ENCODE measurements at regions not wholly inside any gene's neighbourhood (a gene's known extent, or its start where the extent isn't known, plus 50 kb on each side); places are given as distances from the start of the nearest gene placed in this dataset.

DNA sequence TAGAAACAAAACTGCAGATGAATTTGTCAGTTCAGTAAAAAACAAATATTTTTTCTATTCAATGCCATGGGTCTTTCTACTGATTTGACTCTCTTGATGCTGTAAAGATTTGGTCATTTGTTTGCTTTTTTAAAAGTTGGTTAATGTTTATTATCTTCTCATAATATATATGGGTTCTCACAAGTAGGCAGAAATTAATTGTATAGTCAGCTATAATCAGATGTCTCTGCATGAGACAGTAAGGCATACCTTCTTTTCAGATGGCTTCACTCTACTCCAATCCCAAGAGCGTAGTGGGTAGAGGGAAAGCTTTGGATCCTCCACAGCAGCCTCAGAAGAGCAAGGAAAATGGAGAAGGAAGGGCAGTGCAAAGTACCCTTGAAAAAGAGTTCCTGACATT is 1202.9 kb upstream of the CELF4 start:
- no peaks in the 10 kb centered on the region for H3K36me3 ChIP-seq
- no peaks in the 10 kb centered on the region for H3F3A ChIP-seq (ENCODE audit: low read depth)
- Mint-ChIP-seq H3K4me3 (no peak overlapping the region), H3K27ac (no peak overlapping the region), H3K36me3 (peaks cover 2% of the 10 kb centered on the region), H3K9me3 (peaks cover 8% of the 10 kb centered on the region), H3K27me3 (ENCODE audit: insufficient read depth, low read depth) (no peaks in the 10 kb centered on the region), H3K4me1 (no peaks in the 10 kb centered on the region)
- no peak overlapping the region for H3K4me2 ChIP-seq
- no peaks in the 10 kb centered on the region for H3K79me2 ChIP-seq (ENCODE audit: low read depth)
- H3K9me3 ChIP-seq (ENCODE audit: low read depth): no peaks in the 10 kb centered on the region
- no peaks in the 10 kb centered on the region for H4K20me1 ChIP-seq (ENCODE audit: low read depth)
- H3K4me1 ChIP-seq: no peaks in the 10 kb centered on the region
- no peak overlapping the region for H2AFZ ChIP-seq (replicated peaks)
- DNase-seq (ENCODE audit: low spot score): no peak
- TF ChIP-seq, protein P1, sequence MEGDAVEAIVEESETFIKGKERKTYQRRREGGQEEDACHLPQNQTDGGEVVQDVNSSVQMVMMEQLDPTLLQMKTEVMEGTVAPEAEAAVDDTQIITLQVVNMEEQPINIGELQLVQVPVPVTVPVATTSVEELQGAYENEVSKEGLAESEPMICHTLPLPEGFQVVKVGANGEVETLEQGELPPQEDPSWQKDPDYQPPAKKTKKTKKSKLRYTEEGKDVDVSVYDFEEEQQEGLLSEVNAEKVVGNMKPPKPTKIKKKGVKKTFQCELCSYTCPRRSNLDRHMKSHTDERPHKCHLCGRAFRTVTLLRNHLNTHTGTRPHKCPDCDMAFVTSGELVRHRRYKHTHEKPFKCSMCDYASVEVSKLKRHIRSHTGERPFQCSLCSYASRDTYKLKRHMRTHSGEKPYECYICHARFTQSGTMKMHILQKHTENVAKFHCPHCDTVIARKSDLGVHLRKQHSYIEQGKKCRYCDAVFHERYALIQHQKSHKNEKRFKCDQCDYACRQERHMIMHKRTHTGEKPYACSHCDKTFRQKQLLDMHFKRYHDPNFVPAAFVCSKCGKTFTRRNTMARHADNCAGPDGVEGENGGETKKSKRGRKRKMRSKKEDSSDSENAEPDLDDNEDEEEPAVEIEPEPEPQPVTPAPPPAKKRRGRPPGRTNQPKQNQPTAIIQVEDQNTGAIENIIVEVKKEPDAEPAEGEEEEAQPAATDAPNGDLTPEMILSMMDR (IDR thresholded peaks at IDR 0.05): no peak
- no peak for TF ChIP-seq EZH2 (IDR thresholded peaks at IDR 0.05)
- no peak for TF ChIP-seq EZH2phosphoT487 (IDR thresholded peaks at IDR 0.05)
- no peak overlapping the region for H3K27ac ChIP-seq
- H3K9ac ChIP-seq: no peak overlapping the region
- H3K27me3 ChIP-seq: no peaks in the 10 kb centered on the region
- H3K4me3 ChIP-seq: no peak overlapping the region

DNA sequence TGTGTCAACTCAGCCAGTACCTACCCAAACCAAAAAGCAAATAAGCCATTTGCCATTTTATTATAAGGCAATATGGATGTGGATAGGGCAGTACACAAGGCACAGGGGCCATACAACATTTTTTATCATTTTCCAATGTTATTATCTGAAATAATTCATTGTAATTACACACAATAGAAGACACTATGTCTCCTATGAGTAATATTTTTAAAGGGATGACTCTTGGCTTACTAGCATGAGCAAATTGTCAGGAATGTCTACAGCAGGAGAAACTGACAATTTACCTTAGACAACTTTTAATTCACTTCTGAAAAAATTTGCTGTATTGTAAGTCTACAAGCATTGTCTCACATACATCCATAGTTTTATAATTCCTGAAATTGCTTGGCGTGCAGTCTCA is 1193.9 kb upstream of the CELF4 start:
- no peaks in the 10 kb centered on the region for H3K36me3 ChIP-seq
- H2AFZ ChIP-seq (replicated peaks): no peak overlapping the region
- Mint-ChIP-seq H3K27me3 (ENCODE audit: insufficient read depth, low read depth) (peaks cover 4% of the 10 kb centered on the region), H3K4me3 (no peak overlapping the region), H3K27ac (no peak overlapping the region), H3K9me3 (no peaks in the 10 kb centered on the region), H3K36me3 (no peaks in the 10 kb centered on the region), H3K4me1 (no peaks in the 10 kb centered on the region)
- no peaks in the 10 kb centered on the region for H3K27me3 ChIP-seq
- no peaks in the 10 kb centered on the region for H4K20me1 ChIP-seq (ENCODE audit: low read depth)
- no peak overlapping the region for H3K9ac ChIP-seq
- DNase-seq (ENCODE audit: low spot score): no peak
- no peak overlapping the region for H3K4me2 ChIP-seq
- H3K9me3 ChIP-seq (ENCODE audit: low read depth): no peaks in the 10 kb centered on the region
- H3K27ac ChIP-seq: no peak overlapping the region
- H3K4me3 ChIP-seq: no peak overlapping the region
- no peaks in the 10 kb centered on the region for H3K79me2 ChIP-seq (ENCODE audit: low read depth)
- no peaks in the 10 kb centered on the region for H3K4me1 ChIP-seq
- H3F3A ChIP-seq (ENCODE audit: low read depth): no peaks in the 10 kb centered on the region
- TF ChIP-seq EZH2phosphoT487 (IDR thresholded peaks at IDR 0.05) (no peak), EZH2 (IDR thresholded peaks at IDR 0.05) (no peak)
- TF ChIP-seq, protein P1 (IDR thresholded peaks at IDR 0.05): no peak

DNA sequence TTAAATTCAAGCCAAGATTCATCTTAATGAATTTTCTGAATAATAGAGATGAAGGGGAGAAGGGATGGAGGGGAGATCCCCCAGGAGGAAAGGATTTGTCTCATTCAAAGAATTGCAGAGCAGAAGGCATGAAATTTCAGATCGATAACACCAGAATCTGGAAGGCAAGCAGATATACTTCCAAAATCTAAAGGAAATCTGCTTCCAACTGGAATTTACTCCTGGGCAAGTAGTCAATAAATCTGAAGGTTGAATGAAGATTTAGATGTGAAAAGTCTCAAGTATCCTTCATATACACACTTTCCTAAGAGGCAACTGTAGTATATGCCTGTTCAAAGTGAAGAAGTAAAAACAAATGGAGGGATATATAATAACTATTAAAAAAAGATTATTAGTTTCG is 1190.8 kb upstream of the CELF4 start:
- Histone ChIP-seq H3K79me2 (ENCODE audit: low read depth) (no peaks in the 10 kb centered on the region), H3K4me1 (no peaks in the 10 kb centered on the region), H3K4me3 (no peak overlapping the region), H3K4me2 (no peak overlapping the region), H3K27ac (no peak overlapping the region), H3F3A (ENCODE audit: low read depth) (no peaks in the 10 kb centered on the region), H4K20me1 (ENCODE audit: low read depth) (no peaks in the 10 kb centered on the region), H3K9ac (no peak overlapping the region), H2AFZ (replicated peaks) (no peak overlapping the region), H3K27me3 (no peaks in the 10 kb centered on the region), H3K36me3 (no peaks in the 10 kb centered on the region), H3K9me3 (ENCODE audit: low read depth) (no peaks in the 10 kb centered on the region)
- no peak for DNase-seq (ENCODE audit: low spot score)
- Mint-ChIP-seq H3K36me3 (no peaks in the 10 kb centered on the region), H3K27ac (no peak overlapping the region), H3K4me1 (peaks cover 5% of the 10 kb centered on the region), H3K27me3 (ENCODE audit: insufficient read depth, low read depth) (peaks cover 4% of the 10 kb centered on the region), H3K4me3 (no peak overlapping the region), H3K9me3 (no peaks in the 10 kb centered on the region)
- TF ChIP-seq, protein P1 (IDR thresholded peaks at IDR 0.05): no peak

DNA sequence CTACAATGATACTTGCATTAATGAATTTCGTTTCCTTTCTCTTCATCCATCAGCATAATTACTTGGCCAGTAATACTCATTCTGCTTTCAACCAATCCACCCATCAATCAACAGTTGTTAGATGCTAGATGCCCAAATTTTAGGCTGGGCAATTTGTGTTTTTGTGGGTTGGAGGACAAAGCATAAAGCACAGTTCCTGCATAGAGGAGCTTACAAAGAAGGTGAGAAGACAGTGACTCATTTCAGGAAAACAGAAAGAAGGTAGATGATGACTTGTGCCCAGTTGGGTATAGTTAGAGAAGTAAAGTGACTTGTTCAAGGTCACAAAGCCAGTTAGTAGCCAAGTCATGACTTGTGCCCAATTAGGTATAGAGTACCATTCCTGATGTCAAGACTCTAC is 1186.8 kb upstream of the CELF4 start:
- TF ChIP-seq, protein P1 (IDR thresholded peaks at IDR 0.05): no peak
- TF ChIP-seq EZH2phosphoT487 (IDR thresholded peaks at IDR 0.05) (no peak), EZH2 (IDR thresholded peaks at IDR 0.05) (no peak)

More for the DNA sequence above, 1186.8 kb upstream of the CELF4 start:
- no peaks in the 10 kb centered on the region for H3K9me3 Mint-ChIP-seq
- Histone ChIP-seq H3K27me3 (no peaks in the 10 kb centered on the region), H3K4me1 (no peaks in the 10 kb centered on the region), H3K27ac (no peak overlapping the region), H2AFZ (replicated peaks) (no peak overlapping the region), H3F3A (ENCODE audit: low read depth) (no peaks in the 10 kb centered on the region), H3K4me3 (no peak overlapping the region), H3K4me2 (no peak overlapping the region), H3K9me3 (ENCODE audit: low read depth) (no peaks in the 10 kb centered on the region), H3K9ac (no peak overlapping the region), H4K20me1 (ENCODE audit: low read depth) (no peaks in the 10 kb centered on the region), H3K79me2 (ENCODE audit: low read depth) (no peaks in the 10 kb centered on the region), H3K36me3 (no peaks in the 10 kb centered on the region)
- DNase-seq (ENCODE audit: low spot score): no peak
- H3K4me1 Mint-ChIP-seq: peaks cover 8% of the 10 kb centered on the region
- H3K4me3 Mint-ChIP-seq: no peak overlapping the region
- H3K27me3 Mint-ChIP-seq (ENCODE audit: insufficient read depth, low read depth): peaks cover 3% of the 10 kb centered on the region
- no peaks in the 10 kb centered on the region for H3K36me3 Mint-ChIP-seq
- H3K27ac Mint-ChIP-seq: no peak overlapping the region
